Thyroid gland (tissue), 4 donors: ENCODE measurements at regions not wholly inside any gene's neighbourhood (a gene's known extent, or its start where the extent isn't known, plus 50 kb on each side); places are given as distances from the start of the nearest gene placed in this dataset.

ENCODE experiments used
- CTCF ChIP-seq, 6 experiments: fragments of 200-600 bp in 3 of 6; fragments of 450-650 bp in 3 of 6; sonication (generic) in 3 of 6; IDR thresholded peaks; one replicate each; pipeline ENCODE4 v1.5.1; 2016 to 2019; ENCODE audit warnings: antibody characterized with exemption in 6 of 6, mild to moderate bottlenecking in 2 of 6, inconsistent platforms in 1 of 6, moderate library complexity in 1 of 6
- POLR2A ChIP-seq, 2 donors: fragments of 450-650 bp; IDR thresholded peaks; one replicate each; pipeline ENCODE4 v1.6.1; 2017; ENCODE audit warnings: antibody characterized with exemption in 2 of 2, mild to moderate bottlenecking in 2 of 2, moderate library complexity in 1 of 2

- no peak for TF ChIP-seq CTCF (IDR thresholded peaks at IDR 0.05)
- TF ChIP-seq POLR2A (IDR thresholded peaks at IDR 0.05), result no peak
These were observed 118.3 kb downstream of the DRD1 start for GRCh38 chr5:175325681-175326080.
